HG02938 (cell line): ENCODE measurements at regions not wholly inside any gene's neighbourhood (a gene's known extent, or its start where the extent isn't known, plus 50 kb on each side); places are given as distances from the start of the nearest gene placed in this dataset.
"Not testable (repeated sequence)": the region's sequence is repeated elsewhere in the genome, so short reads cannot be mapped to it uniquely, and the experiment has no call there.

Source experiments
- ATAC-seq: cut with Tn5 transposase; IDR thresholded peaks from one replicate; pipeline ENCODE4 v1.9.1; 2021; ENCODE audit warnings: mild to moderate bottlenecking, moderate library complexity; ENCODE audit not compliant: unreplicated experiment

DNA sequence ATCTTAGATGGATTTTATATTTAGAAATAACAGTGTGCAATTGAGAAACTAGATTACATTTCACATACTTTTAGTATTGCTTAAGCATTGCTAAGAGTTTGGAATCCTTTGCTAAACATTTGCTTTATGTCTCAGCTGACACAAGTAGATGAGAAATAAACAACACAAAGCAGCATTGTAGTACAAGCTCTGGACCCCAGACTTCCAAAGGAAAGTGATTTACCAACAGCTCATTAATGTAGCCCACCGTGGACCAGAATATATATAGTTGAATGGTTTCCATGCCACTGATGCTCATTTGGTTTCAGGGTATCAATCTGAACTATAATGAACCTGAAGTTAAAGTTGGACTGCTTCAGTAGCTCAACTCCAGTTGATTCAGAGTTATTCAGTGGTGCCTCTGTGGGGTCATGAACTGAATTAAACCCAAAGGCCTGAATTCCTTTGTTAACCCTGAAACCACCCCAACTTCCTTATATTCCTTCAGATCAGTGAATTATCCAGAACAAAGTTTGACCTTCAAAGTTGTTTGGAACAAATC is 132.1 kb upstream of the NEIL3 start:
- no peak for ATAC-seq

DNA sequence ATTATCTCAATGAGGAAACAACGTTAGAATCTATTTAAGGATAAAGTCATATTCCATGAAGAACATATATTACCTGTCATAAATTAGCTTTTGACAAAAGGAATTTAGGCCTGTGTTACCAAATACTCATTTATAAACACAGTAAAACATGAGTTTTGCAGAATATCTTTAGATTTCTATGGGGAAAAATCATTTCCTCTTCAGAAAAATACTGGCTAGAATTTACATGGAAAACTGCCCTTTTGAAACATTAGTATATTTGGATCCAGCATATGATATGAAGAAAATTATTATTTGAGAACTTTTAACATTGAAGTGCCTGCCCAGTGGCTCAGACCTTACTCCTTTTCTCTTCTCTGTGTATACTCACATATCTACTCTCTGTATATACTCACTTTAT is 131.4 kb upstream of the NEIL3 start:
- no peak for ATAC-seq

DNA sequence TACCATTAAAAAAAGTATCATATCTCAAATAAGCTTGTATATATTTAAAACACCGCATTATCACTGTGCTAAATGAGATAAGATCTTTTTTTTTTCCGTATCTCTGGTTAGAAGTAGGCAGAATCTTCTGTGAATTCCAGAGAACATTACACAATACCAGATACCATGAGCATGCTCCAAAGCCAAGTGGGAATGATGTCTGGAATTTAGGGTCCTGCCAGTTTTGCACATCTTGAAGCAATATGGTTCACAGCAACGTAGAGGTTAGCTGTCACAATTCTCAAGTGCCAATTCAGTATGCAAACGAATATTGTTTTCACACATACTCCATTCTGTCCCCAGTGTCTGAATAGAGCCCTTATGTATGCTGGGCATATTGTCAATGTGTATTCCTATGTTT is 127.5 kb upstream of the NEIL3 start:
- ATAC-seq, result no peak

DNA sequence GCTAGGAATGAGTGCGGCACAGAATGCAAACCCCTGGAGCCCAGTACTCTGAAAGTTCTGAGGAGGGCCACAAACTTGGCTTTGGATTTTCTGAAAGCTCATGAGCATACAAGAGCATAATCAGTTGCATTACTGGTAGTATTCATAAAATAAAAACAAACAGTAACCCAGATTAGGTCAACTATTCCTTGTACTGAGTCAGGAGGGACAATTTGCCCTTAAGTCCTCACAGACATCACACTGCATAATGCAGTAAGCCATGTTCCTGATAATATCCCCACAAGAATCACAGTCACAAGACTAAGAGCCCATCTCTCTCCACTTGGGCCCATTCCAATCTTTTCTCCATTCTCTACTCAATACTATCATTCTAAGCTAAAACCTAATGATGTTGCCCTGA is 126.9 kb upstream of the NEIL3 start:
- no peak for ATAC-seq

DNA sequence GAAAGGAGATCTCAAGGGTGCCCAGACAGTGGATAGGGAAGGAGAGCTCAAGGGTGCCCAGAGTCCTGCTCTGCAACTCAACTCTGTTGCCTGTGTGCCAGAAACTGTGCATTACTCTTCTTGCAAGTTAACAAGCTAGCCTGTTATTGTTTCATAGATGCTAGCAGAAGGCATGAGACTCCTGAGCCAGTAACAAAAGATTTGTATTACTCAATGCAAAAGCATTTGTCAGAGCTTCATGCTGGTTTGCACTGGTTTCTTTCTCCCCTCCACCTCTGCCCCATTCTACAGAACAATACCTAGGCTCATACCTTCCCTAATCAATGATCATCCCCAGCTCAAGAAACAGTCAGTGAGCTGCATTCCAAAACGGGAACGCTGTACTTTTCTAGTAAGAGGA is 124.5 kb upstream of the NEIL3 start:
- ATAC-seq, result no peak

DNA sequence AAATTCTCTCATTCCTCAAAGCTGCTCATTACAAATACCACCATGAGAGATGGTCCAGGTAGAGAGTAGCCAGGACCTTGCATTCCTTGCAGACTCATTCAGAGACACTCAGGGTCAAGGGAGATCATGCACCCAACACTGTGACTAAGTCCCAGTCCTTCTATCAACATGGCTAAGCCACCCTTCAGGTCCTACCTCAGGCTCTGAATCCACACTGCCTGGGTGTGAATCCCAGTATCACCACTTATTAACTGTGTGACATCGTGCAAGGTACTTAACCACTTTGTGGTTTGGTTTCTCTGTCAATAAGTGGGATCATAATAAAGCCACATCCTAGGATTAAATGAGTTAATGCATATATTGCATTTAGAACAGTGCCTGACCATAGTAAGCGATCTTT is 124.1 kb upstream of the NEIL3 start:
- ATAC-seq, result no peak

DNA sequence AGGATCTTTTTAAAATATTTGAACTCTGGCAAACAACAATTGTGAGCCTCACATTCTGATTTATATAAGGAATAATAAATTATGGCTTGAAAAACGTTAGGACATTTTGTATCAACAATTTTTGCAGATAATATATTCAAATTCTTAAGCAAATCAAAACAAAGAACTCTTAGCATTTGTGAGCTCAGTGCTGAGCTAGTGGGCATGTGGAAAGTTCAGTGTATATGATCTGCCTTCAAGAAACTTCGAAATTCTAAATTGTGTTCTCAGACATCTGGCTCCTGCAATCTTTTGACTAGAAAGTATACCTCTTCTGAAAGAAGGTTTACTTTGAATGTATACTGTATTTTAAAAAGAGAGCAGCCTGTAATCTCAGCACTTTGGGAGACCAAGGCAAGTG is 122.3 kb upstream of the NEIL3 start:
- ATAC-seq, result no peak

DNA sequence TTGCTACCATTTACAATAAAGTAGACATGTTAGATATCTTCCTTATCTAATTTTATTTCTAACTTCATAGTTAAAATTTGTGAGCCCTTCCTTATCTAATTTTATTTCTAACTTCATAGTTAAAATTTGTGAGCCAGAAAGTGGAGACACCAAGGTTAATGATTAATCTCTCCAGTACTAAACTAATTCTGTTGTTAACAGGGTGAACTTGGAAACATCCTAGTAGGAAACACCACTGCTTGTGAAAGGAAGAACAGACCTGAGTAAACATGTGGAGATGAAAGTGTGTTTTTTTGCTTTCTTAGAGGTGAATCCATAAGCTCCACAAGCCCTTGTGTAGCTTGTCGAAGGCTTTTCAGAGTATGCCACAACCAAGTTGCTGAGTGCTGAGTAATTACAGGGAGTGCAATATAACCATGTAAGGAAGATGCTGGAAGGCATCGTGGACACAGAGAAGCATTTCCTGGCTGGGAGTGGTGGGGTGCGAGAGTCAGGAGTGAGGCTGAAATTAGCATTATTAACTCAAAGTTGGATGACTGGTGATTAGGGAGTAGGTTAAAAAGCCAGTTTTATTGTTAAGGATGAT is 118.6 kb upstream of the NEIL3 start:
- no peak for ATAC-seq

DNA sequence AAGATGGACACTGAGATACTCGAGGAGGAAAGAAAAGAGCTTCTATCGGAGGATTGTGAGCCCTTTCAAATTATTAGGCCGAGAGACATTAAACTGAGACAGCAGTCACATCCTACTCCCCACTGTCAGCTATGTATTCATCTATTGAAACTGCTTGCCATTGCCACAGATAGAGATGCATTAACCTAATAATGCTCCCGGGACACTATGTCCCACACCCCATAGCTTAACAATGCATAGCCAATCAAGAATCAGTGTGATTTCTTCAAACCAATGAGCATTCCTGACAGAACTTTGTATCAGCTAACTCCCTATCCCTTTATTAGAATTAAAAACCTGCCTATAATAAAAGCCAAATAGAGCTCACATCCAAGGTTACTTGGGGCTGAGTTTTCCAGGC is 118.1 kb upstream of the NEIL3 start:
- no peak for ATAC-seq

DNA sequence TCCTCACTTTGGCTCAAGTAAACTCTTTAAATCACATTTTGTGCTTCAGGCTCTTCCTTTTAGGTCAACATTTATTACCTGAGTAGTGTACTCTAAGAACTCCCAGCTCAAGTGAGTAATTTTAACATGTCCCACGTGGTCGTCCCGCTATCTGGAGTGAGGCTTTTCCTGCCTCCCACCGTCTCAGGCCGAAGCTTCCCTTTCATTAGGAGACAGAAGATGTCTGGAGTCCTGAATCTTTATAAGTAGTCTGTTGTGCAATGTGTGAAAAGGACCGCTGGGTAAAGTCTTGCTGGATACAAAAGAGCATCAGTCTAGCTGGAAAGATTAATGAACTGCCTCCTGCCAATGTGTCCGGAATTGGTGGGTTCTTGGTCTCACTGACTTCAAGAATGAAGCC is 117.7 kb upstream of the NEIL3 start:
- no peak for ATAC-seq

DNA sequence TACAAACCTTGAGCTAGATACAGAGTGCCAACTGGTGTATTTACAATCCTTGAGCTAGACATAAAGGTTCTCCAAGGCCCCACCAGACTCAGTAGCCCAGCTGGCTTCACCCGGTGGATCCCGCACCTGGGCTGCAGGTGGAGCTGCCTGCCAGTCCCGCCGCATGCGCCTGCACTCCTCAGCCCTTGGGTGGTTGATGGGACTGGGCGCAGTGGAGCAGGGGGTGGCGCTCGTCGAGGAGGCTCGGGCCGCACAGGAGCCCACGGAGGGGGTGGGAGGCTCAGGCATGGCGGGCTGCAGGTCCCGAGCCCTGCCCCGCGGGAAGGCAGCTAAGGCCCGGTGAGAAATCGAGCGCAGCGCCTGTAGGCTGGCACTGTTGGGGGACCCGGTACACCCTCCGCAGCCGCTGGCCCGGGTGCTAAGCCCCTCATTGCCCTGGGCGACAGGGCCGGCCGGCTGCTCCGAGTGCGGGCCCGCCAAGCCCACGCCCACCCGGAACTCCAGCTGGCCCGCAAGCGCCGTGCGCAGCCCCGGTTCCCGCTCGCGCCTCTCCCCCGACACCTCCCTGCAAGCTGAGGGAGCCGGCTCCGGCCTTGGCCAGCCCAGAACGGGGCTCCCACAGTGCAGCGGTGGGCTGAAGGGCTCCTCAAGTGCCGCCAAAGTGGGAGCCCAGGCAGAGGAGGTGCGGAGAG is 116.5 kb upstream of the NEIL3 start:
- not testable (repeated sequence) for ATAC-seq

DNA sequence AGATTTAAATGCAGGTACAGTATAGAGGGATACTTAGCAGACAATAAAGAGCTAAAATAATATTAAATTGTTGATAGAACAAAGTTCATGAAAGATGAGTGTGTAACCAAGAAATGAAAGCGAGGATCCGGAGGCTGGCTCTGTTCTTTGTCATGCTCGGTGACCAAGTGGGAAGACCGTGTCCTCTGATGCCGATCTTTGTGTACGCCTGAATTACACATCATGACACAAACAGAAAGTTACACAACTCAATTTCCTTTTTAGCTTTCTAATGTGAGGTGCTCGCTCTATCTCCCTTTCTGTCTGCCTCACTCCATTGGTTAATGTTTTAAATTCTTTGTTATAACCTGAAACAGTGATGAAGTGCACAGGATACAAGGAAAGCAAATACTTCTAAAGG is 114.8 kb upstream of the NEIL3 start:
- no peak for ATAC-seq

DNA sequence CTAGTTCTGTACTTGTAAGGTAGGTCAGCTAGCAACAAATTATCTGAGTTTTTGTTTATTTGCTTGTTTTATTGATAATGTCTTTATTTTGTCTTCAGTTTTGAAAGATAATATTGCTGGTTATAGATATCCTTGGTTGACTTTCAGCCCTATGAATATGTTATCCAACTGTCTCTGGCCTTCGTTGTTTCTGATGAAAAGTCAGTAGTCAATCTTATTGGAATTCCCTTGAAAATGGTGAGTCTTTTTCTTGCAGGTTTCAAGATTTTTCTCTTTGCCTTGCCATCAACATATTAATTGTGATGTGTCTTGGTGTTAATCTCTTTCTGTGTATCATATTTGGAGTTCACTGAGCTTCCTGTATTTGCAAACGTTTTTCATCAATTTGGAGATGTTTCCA is 113.1 kb upstream of the NEIL3 start:
- no peak for ATAC-seq

DNA sequence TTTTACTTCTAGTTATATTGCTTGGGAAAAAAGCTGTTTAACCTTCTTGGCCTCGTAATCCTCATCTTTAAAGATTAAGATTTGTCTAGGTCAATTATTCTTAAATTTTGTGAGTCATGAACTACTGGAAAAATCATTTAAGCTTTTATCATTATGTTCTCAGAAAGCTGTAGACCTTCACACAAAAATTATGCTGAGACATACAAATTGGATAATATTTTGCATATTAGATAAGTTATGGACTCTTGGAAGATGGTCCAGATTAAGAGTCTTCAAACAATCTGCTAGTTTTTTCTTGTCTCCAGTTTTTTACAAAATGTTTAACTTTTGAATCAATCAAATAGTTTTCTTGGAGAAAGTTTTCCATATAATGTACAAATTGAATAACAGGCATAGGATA is 108.1 kb upstream of the NEIL3 start:
- ATAC-seq, result no peak

DNA sequence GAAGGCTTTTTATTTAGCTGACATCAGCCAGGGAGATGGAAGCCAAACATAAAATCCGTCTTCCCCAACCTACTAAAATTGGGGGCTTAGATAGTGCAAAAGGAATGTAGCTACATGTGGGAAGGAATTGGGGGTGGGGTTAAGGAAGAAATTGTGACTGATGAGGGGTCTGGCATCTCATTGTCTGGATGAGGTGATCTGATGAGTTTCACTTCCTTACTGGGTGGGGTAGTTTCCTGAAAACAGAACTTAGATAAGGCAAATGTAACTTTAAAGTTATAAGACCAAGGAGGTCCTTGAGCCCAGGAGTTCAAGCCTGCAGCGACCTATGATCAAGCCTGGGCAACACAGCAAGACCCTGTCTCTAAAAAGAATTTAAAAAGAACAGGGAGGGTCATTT is 105.5 kb upstream of the NEIL3 start:
- ATAC-seq, result no peak

DNA sequence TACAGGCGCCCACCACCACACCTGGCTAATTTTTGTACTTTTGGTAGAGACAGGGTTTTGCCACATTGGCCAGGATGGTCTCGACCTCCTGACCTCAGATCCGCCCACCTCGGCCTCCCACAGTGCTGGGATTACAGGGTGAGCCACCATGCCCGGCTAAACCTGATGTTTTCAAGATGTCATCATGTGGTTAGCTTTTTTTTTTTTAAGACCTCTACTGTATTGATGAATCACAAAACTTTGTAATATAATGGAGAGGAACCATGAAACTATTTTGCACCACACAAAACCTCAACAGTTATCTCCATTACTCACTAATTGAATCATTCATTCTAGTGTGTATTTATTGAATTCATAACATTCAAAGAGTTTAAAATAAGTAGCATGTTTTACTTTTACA is 94.7 kb upstream of the NEIL3 start:
- no peak for ATAC-seq

DNA sequence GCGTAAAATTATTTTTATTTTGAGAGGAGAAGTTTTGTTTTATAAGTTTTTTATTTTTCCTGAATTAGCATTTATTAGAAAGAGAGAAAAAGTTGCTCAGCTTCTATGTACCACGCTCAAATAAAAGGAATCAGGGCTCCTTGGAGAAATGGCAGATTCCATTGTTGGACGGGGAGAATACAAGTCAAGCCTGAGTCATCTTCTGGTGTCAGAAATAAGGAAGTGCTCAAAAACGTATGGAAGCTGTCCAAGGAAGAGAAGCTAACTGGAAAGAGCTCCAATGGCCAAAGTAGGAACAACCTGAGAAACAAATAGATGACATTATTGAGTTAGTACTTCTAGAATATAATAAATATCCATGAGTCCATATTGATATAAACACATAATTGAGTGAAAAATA is 89.3 kb upstream of the NEIL3 start:
- no peak for ATAC-seq

DNA sequence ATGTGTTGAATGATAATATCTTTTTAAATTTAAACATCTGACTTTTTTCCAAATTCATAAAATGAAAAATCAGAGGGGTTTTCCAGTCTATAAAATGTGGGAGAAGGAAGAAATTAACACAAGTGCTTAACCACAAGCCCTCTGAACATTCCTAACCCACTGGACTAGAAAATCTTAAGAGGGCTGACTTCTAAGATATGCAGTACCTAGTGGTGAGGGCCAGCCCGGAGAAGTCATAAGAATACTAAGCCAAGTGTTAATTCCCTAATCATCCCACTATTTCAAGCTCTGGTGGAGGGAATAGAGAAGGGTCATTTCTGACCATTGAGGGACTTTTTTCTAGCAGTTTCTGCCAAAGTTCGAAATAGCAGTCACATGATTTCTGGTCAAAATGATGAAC is 86.9 kb upstream of the NEIL3 start:
- no peak for ATAC-seq

DNA sequence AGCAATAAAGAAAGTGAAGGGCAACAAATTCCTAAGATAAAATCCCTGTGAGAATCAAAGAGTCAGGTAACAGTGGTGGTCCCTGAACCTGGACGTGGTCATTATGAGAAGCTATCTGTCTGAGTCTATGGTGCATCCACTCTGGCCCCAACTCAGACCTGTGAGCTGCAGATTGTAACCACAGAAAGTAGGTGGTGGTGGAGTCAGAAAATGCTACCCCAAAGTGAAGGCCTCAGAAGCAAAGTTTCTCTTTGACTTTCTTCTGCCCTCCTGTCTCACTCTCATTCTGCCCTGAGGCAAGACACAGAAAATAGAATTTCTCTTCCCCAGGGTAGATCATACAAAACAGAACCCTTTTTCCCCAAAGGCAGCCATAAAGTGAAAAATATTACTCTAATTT is 84.1 kb upstream of the NEIL3 start:
- ATAC-seq, result peak; percentile 97

DNA sequence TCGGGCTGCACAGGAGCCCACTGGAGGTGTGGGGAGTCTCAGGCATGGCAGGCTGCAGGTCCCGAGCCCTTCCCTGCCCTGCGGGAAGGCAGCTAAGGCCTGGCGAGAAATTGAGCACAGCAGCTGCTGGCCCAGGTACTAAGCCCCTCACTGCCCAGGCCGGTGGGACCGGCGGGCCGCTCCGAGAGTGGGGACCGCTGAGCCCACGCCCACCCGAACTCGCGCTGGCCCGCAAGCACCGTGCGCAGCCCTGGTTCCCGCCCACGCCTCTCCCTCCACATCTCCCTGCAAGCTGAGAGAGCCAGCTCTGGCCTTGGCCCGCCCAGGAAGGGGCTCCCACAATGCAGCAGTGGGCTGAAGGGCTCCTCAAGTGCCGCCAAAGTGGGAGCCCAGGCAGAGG is 82.0 kb upstream of the NEIL3 start:
- ATAC-seq, result no peak

DNA sequence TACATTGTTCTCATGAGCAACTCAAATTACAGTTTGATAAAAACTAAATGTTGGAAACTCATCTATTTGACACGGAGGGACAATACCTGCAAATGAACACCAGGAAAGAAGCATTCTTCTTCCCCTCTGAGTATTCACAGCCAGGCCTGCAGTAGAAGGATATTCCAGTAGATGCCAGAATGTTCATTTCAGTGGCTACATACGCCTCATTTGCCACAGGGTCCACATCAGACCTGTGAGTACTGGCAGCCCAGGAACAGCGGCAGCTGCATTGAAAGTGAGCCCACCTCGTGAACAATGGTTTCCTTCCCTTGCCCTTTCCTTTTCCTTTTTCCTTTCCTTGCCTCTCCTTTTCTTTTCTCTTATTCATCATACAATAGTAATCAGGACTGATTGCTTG is 81.1 kb upstream of the NEIL3 start:
- ATAC-seq, result no peak

DNA sequence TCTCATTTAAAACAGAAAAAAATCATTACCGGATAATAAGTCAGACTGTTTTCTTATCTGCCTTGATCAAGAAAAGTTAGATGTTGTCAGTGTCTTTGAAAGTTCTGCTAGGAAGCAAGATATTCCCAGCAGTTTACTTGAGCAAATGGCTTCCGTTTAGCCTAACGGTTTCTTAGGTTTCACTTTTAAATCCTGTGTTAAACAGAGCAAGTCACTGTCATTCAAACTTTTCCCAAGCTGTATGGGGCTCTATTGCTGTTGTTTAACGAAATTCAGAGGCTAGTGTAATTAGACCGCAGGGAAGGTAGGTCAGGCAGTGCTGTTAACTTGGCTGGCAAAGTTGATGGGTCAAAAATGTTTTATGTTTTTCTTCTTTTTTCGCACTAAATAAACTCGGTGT is 80.3 kb upstream of the NEIL3 start:
- no peak for ATAC-seq

DNA sequence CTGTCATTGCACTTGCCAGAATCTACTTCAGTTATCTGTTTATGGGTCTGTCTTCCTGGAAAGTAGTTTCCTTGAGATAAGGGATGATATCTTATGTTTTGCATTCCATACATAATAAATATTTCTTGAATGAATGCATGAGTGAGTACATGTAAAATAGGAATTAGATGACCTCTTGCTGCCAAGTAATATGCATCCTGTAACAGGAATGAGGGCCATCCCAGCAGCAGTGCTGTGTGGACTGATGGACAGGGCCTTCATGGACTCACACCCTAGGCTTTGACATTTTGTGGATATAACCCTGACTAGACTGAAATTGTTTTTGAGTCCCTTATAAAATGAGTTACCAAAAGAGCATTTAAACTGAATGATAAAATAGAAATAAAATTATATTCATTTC is 77.2 kb upstream of the NEIL3 start:
- ATAC-seq, result no peak
